Transverse colon (tissue), 3 donors: ENCODE measurements at regions not wholly inside any gene's neighbourhood (a gene's known extent, or its start where the extent isn't known, plus 50 kb on each side); places are given as distances from the start of the nearest gene placed in this dataset.

ENCODE experiments used
- CTCF ChIP-seq, 5 experiments: fragments of 200-600 bp in 3 of 5; fragments of 450-650 bp in 2 of 5; sonication (generic) in 3 of 5; IDR thresholded peaks; 1 replicate in 2 of 5; 2 replicates in 3 of 5; pipeline ENCODE4 v1.5.1; 2016 to 2017; ENCODE audit warnings: antibody characterized with exemption in 5 of 5, inconsistent platforms in 3 of 5, mild to moderate bottlenecking in 2 of 5, moderate library complexity in 1 of 5
- EP300 ChIP-seq: sonication (generic); formaldehyde crosslinking; IDR thresholded peaks from one replicate; pipeline ENCODE4 v1.6.1; 2017; ENCODE audit warnings: antibody characterized with exemption, low read depth
- POLR2A ChIP-seq: fragments of 450-650 bp; IDR thresholded peaks from one replicate; pipeline ENCODE4 v1.6.1; 2016; ENCODE audit warnings: antibody characterized with exemption, mild to moderate bottlenecking, moderate library complexity

- TF ChIP-seq CTCF (IDR thresholded peaks at IDR 0.05) (no peak), POLR2A (no peak), EP300 (no peak)
These were observed 220.6 kb upstream of the FAM241A start for GRCh38 chr4:111924696-111925095.
